K562 (cell line): ENCODE measurements at regions not wholly inside any gene's neighbourhood (a gene's known extent, or its start where the extent isn't known, plus 50 kb on each side); places are given as distances from the start of the nearest gene placed in this dataset.

Experiments
- ATAC-seq: fragments of 200-7000 bp; cut with Tn5 transposase; 3 replicates; pipeline ENCODE4 v1.9.1; 2020; ENCODE audit warnings: moderate library complexity
- BruUV-seq: library from RNA; stranded (reverse); fragments of 400-500 nt; replicated peaks from 2 replicates; lab custom pipeline; 2021; lab: Mats Ljungman, UMichigan
- CTCF ChIA-PET: fragments of 300-600 bp; formaldehyde crosslinking; extraction: SDS; loops from one replicate; lab custom pipeline; 2021; ENCODE audit warnings: low intra/inter-chr PET ratio; lab: Yijun Ruan, JAX
- POLR2A ChIA-PET: fragments of 300-600, 350-650 bp; sonication (Branson Sonifier 250); formaldehyde crosslinking; extraction: SDS; loops from one replicate; lab custom pipeline; 2021; ENCODE audit warnings: antibody characterized with exemption, inconsistent platforms; lab: Yijun Ruan, JAX
- DNase-seq, 4 experiments: peaks; one replicate each; pipeline versions ENCODE4 v3.0.0 to v3.0.0-alpha.2; 2011 to 2018; ENCODE audit warnings: low spot score in 3 of 4, mixed read lengths in 3 of 4; ENCODE audit errors: extremely low read depth in 1 of 4
- FAIRE-seq: peaks from 2 replicates; lab custom pipeline; 2011; peaks lifted over from hg19 to GRCh38; lab: Jason Lieb, UNC
- H2AFZ ChIP-seq: 2 replicates; pipeline ENCODE4 v1.6.0; 2011; ENCODE audit warnings: low read depth, low read length, control low read depth, inconsistent platforms
- H3K27ac ChIP-seq: fragments of 200-600 bp; 3 replicates; pipeline ENCODE4 v1.8.0; 2011; ENCODE audit warnings: low read depth, mild to moderate bottlenecking, control low read depth, inconsistent platforms, low read length, moderate library complexity, mixed read lengths; ENCODE audit errors: extremely low read depth
- H3K27me3 ChIP-seq, 2 experiments: fragments of 300-600 bp in 1 of 2; 2 replicates in 1 of 2; 3 replicates in 1 of 2; pipeline versions ENCODE4 v1.6.0 to v1.8.0; 2011; ENCODE audit warnings: inconsistent platforms in 2 of 2, low read length in 2 of 2, mild to moderate bottlenecking in 1 of 2, mixed read lengths in 1 of 2, moderate library complexity in 1 of 2; ENCODE audit not compliant: control insufficient read depth in 2 of 2, insufficient read depth in 2 of 2
- H3K36me3 ChIP-seq: fragments of 300-600 bp; 3 replicates; pipeline ENCODE4 v1.8.0; 2011; ENCODE audit warnings: mild to moderate bottlenecking, low read length, inconsistent platforms; ENCODE audit not compliant: control insufficient read depth, insufficient read depth
- H3K4me1 ChIP-seq, 2 experiments: fragments of 200-600 bp in 1 of 2; replicated peaks in 1 of 2; 2 replicates in 1 of 2; 3 replicates in 1 of 2; pipeline versions ENCODE4 v1.5.1 to v1.8.0; 2011; ENCODE audit warnings: inconsistent platforms in 2 of 2, low read length in 2 of 2, mild to moderate bottlenecking in 1 of 2, mixed read lengths in 1 of 2, moderate library complexity in 1 of 2; ENCODE audit not compliant: control insufficient read depth in 2 of 2, insufficient read depth in 2 of 2
- H3K4me2 ChIP-seq: 2 replicates; pipeline ENCODE4 v1.6.1; 2011; ENCODE audit warnings: low read length, control low read depth, inconsistent platforms, mixed read lengths; ENCODE audit not compliant: insufficient read depth
- H3K4me3 ChIP-seq: fragments of 200-600 bp; sonication (generic), shearing (Covaris generic); 2 replicates; pipeline ENCODE4 v1.5.1; 2016; ENCODE audit warnings: control low read depth, inconsistent platforms
- H3K79me2 ChIP-seq: fragments of 200-600 bp; 3 replicates; pipeline ENCODE4 v1.8.0; 2011; ENCODE audit warnings: low read length, inconsistent platforms; ENCODE audit not compliant: control insufficient read depth, insufficient read depth
- H3K9ac ChIP-seq, 2 experiments: 2 replicates each; pipeline versions ENCODE4 v1.6.0 to v1.6.1; 2011; ENCODE audit warnings: low read depth in 2 of 2, low read length in 2 of 2, control low read depth in 1 of 2, inconsistent platforms in 1 of 2, mild to moderate bottlenecking in 1 of 2, mixed read lengths in 1 of 2; ENCODE audit not compliant: insufficient read depth in 1 of 2
- H3K9me1 ChIP-seq: one replicate; pipeline ENCODE4 v1.6.0; 2011; ENCODE audit warnings: inconsistent platforms, mild to moderate bottlenecking, low read length, moderate library complexity; ENCODE audit not compliant: control insufficient read depth, insufficient read depth
- H3K9me3 ChIP-seq: replicated peaks from 2 replicates; pipeline ENCODE4 v1.5.1; 2011; ENCODE audit warnings: low read depth, low read length, inconsistent platforms; ENCODE audit not compliant: control insufficient read depth, insufficient read depth
- H4K20me1 ChIP-seq: replicated peaks from 2 replicates; pipeline ENCODE4 v1.6.1; 2011; ENCODE audit warnings: low read length, inconsistent platforms, mixed read lengths; ENCODE audit not compliant: control insufficient read depth, insufficient read depth
- ATF3 ChIP-seq, 2 experiments: fragments of 450-650 bp in 1 of 2; sonication (generic) in 1 of 2; formaldehyde crosslinking in 1 of 2; IDR thresholded peaks in 1 of 2; conservative IDR thresholded peaks in 1 of 2; 2 replicates each; pipeline versions ENCODE4 v1.6.1 to v1.8.1; 2016 to 2023; ENCODE audit warnings: mild to moderate bottlenecking in 2 of 2, moderate library complexity in 2 of 2, inconsistent platforms in 1 of 2, missing genetic modification reagents in 1 of 2
- ATF7 ChIP-seq: fragments of 450-650 bp; IDR thresholded peaks from 2 replicates; pipeline ENCODE4 v1.7.1; 2014; ENCODE audit warnings: mild to moderate bottlenecking, moderate library complexity
- CBFA2T3 ChIP-seq: fragments of 450-650 bp; IDR thresholded peaks from 2 replicates; pipeline ENCODE4 v1.6.1; 2017
- CEBPB ChIP-seq: fragments of 450-650 bp; IDR thresholded peaks from 2 replicates; pipeline ENCODE4 v1.6.1; 2016; ENCODE audit warnings: missing genetic modification characterization, missing compliant biosample characterization
- CREM ChIP-seq: IDR thresholded peaks from 2 replicates; pipeline ENCODE4 v1.6.1; 2014; ENCODE audit warnings: antibody characterized with exemption, low read depth
- GATAD2B ChIP-seq: fragments of 450-650 bp; IDR thresholded peaks from 2 replicates; pipeline ENCODE4 v1.6.1; 2017; ENCODE audit warnings: mild to moderate bottlenecking, borderline replicate concordance
- KAT2B ChIP-seq: IDR thresholded peaks from one replicate; pipeline ENCODE4 v1.6.1; 2012; ENCODE audit warnings: low read depth, mild to moderate bottlenecking, control low read depth, inconsistent platforms, low read length, moderate library complexity
- MAX ChIP-seq: sonication (generic); formaldehyde crosslinking; IDR thresholded peaks from 2 replicates; pipeline ENCODE4 v1.9.0; 2022; ENCODE audit warnings: mild to moderate bottlenecking, missing genetic modification reagents
- POLR2H ChIP-seq: IDR thresholded peaks from 2 replicates; pipeline ENCODE4 v1.6.1; 2016; ENCODE audit warnings: missing genetic modification characterization, low read depth, mild to moderate bottlenecking, control low read depth, missing compliant biosample characterization, moderate library complexity
- SMARCE1 ChIP-seq: fragments of 450-650 bp; IDR thresholded peaks from 2 replicates; pipeline ENCODE4 v1.7.1; 2016; ENCODE audit warnings: mild to moderate bottlenecking
- TCF7L2 ChIP-seq: fragments of 150-350 bp; IDR thresholded peaks from 2 replicates; pipeline ENCODE4 v1.6.1; 2016; ENCODE audit warnings: low read depth, mild to moderate bottlenecking, low read length, moderate library complexity
- U2AF1 ChIP-seq: fragments of 200-400 bp; formaldehyde crosslinking; optimal IDR thresholded peaks from 2 replicates; pipeline ENCODE3; 2017; ENCODE audit warnings: mild to moderate bottlenecking, low read depth, low read length, moderate library complexity
- ZBTB17 ChIP-seq: fragments of 450-650 bp; formaldehyde crosslinking; IDR thresholded peaks from 2 replicates; pipeline ENCODE4 v1.4.0; 2020; ENCODE audit warnings: mild to moderate bottlenecking
- ZNF146 ChIP-seq: IDR thresholded peaks from one replicate; pipeline ENCODE4 v1.6.1; 2018; ENCODE audit warnings: missing compliant biosample characterization; ENCODE audit not compliant: unreplicated experiment
- WGBS: fragments of 100-300 bp; shearing (Covaris generic); methylation state at CpG from one replicate; pipeline ENCODE4 v1.1.6; 2016; ENCODE audit warnings: low coverage, mixed read lengths; ENCODE audit not compliant: insufficient coverage; ENCODE audit errors: missing lambda C conversion rate; 5-methylcytosine and 5-hydroxymethylcytosine counted together
- in situ Hi-C: fragments of 300-500 bp; cut with MboI; formaldehyde crosslinking; loops from 4 replicates; pipeline ENCODE4 v1.15.0; 2018; ENCODE audit warnings: inconsistent platforms, mixed read lengths
- intact Hi-C: fragments of 100-400 bp; cut with micrococcal nuclease; formaldehyde crosslinking; loops from 2 replicates; pipeline ENCODE4 v1.14.2; 2022

GRCh38 chr5:71957292-71957898, 149.9 kb upstream of the MAP1B start:
- FAIRE-seq (no peak), ATAC-seq (no peak), DNase-seq (no peak)
- Histone ChIP-seq H3K36me3 (no peaks in the 10 kb centered on the region), H3K9me3 (no peaks in the 10 kb centered on the region), H3K9ac (no peak overlapping the region), H3K27me3 (peaks cover 0 to 5% of the 10 kb centered on the region in 2 experiments; a peak in 3 of 5 replicates), H3K79me2 (no peaks in the 10 kb centered on the region), H4K20me1 (no peaks in the 10 kb centered on the region; the same call in 1 of the 2 replicates), H3K27ac (no peak overlapping the region), H3K4me1 (no peaks in the 10 kb centered on the region; a peak in 1 of 5 replicates), H3K4me3 (no peak overlapping the region), H3K9me1 (no peaks in the 10 kb centered on the region), H3K4me2 (no peak overlapping the region), H2AFZ (no peak overlapping the region)
- 0% methylated on average over 5 of the region's 5 CpGs for whole genome bisulfite sequencing
- intact Hi-C loops (no loop called here), in situ Hi-C loops (no loop called here)
- CTCF ChIA-PET: no interaction called here
- TF ChIP-seq CEBPB (tag): no peak
- TF ChIP-seq CBFA2T3: no peak
- no peak for TF ChIP-seq GATAD2B
- TF ChIP-seq ATF7: no peak
- no peak for TF ChIP-seq U2AF1
- TF ChIP-seq MAX (CRISPR knock-in tag): no peak
- TF ChIP-seq ZNF146: no peak
- no peak for TF ChIP-seq POLR2H
- TF ChIP-seq TCF7L2: no peak
- TF ChIP-seq KAT2B: no peak
- TF ChIP-seq SMARCE1: no peak
- no peak for TF ChIP-seq ZBTB17
- no peak for TF ChIP-seq CREM
- no peak for TF ChIP-seq ATF3 (IDR thresholded peaks at IDR 0.05)
- no peak for TF ChIP-seq ATF3 (CRISPR knock-in tag; conservative IDR thresholded peaks at IDR 0.05)
- POLR2A ChIA-PET: no interaction called here
- BruUV-seq: no TSS peak
